PFSK-1 (cell line): ENCODE measurements at regions not wholly inside any gene's neighbourhood (a gene's known extent, or its start where the extent isn't known, plus 50 kb on each side); places are given as distances from the start of the nearest gene placed in this dataset.

Experiments
- FOXP2 ChIP-seq: optimal IDR thresholded peaks from 2 replicates; pipeline ENCODE3; 2011; ENCODE audit warnings: borderline replicate concordance, control low read depth, inconsistent platforms; ENCODE audit not compliant: insufficient read depth; ENCODE audit errors: extremely low read length, extremely low read depth
- POLR2AphosphoS5 ChIP-seq: IDR thresholded peaks from 2 replicates; pipeline ENCODE4 v1.6.1; 2012; ENCODE audit warnings: low read depth, mild to moderate bottlenecking, control low read depth, low read length, moderate library complexity
- SIN3A ChIP-seq: IDR thresholded peaks from 2 replicates; pipeline ENCODE4 v1.6.1; 2012; ENCODE audit warnings: mild to moderate bottlenecking, low read length, moderate library complexity, borderline replicate concordance; ENCODE audit not compliant: insufficient read depth
- TAF1 ChIP-seq: IDR thresholded peaks from 2 replicates; pipeline ENCODE4 v1.6.1; 2012; ENCODE audit warnings: low read length, control low read depth, borderline replicate concordance; ENCODE audit not compliant: insufficient read depth
- TF ChIP-seq, protein P1 (sequence below), 2 experiments: IDR thresholded peaks; 2 replicates each; pipeline versions ENCODE4 v1.6.1 to v1.8.0; 2011 to 2012; ENCODE audit warnings: low read depth in 2 of 2, low read length in 2 of 2, control low read depth in 1 of 2, inconsistent platforms in 1 of 2, mild to moderate bottlenecking in 1 of 2, moderate library complexity in 1 of 2; ENCODE audit not compliant: insufficient read depth in 1 of 2

DNA sequence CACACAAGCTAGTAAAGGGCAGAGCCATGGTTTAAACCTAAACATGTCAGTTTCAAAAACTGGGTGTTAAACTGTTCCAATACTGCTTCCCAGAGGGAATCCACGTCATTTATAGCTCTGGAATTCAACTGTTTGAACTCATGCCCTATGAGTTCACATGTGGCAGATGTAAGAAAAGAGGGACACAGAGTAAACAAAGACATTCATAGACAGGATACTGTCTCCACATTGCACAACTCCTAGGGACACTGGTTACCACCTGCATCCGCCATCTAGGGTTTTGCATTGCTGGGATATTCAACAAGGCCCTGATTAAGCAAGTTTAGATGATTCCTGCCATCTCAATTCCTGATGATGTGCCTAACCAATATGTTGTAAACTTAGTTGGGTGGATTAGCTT is 134.1 kb upstream of the COL8A1 start:
- TF ChIP-seq POLR2AphosphoS5, result no peak
- TF ChIP-seq, protein P1, sequence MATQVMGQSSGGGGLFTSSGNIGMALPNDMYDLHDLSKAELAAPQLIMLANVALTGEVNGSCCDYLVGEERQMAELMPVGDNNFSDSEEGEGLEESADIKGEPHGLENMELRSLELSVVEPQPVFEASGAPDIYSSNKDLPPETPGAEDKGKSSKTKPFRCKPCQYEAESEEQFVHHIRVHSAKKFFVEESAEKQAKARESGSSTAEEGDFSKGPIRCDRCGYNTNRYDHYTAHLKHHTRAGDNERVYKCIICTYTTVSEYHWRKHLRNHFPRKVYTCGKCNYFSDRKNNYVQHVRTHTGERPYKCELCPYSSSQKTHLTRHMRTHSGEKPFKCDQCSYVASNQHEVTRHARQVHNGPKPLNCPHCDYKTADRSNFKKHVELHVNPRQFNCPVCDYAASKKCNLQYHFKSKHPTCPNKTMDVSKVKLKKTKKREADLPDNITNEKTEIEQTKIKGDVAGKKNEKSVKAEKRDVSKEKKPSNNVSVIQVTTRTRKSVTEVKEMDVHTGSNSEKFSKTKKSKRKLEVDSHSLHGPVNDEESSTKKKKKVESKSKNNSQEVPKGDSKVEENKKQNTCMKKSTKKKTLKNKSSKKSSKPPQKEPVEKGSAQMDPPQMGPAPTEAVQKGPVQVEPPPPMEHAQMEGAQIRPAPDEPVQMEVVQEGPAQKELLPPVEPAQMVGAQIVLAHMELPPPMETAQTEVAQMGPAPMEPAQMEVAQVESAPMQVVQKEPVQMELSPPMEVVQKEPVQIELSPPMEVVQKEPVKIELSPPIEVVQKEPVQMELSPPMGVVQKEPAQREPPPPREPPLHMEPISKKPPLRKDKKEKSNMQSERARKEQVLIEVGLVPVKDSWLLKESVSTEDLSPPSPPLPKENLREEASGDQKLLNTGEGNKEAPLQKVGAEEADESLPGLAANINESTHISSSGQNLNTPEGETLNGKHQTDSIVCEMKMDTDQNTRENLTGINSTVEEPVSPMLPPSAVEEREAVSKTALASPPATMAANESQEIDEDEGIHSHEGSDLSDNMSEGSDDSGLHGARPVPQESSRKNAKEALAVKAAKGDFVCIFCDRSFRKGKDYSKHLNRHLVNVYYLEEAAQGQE (IDR thresholded peaks at IDR 0.05; ENCODE audit: insufficient read depth in 1 of 2, low read depth in 2 of 2, low read length in 2 of 2), result no peak
- no peak for TF ChIP-seq TAF1
- TF ChIP-seq FOXP2, result no peak
- TF ChIP-seq SIN3A, result no peak

DNA sequence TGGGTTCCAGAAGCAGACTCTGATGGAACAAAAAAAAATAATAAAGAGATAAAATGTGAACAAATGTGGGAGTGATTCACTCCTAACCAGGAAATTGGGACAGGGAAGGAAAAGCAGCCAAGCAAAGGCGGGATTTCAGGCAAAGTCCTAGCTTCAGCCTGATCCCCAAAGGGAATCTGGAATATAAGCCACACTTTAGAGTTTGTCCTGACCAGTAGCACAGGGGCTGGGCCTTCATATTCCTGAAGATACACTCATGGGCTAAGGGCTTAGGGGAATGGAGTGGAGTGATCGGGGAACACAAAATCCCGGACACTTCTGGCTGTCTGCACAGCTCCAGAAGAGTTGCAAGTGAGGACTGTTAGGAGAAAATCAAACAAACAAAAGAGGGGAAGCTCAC is 135.0 kb upstream of the COL8A1 start:
- no peak for TF ChIP-seq TAF1
- TF ChIP-seq, protein P1 (IDR thresholded peaks at IDR 0.05; ENCODE audit: insufficient read depth in 1 of 2, low read depth in 2 of 2, low read length in 2 of 2), result no peak

DNA sequence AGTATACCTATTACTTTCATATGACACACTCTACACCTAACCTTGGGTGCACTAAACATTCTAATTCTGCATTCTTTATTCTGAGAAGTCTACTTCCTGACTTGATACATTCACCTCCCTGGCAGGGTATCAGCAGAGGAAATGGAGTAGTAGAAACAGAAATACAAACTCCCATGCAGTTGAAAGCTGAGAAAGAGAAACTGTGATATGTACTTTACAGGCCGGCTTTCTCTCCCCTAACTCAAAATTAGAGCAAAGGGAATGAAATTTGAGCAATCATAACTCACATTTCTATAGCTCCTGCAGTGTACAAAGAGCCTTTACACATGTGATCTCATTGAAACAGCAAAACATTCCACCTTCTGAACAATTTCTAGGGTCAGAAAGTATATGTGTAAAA is 135.5 kb upstream of the COL8A1 start:
- TF ChIP-seq SIN3A (no peak), FOXP2 (no peak), TAF1 (no peak), POLR2AphosphoS5 (no peak)
- TF ChIP-seq, protein P1 (IDR thresholded peaks at IDR 0.05; ENCODE audit: insufficient read depth in 1 of 2, low read depth in 2 of 2, low read length in 2 of 2), result no peak

DNA sequence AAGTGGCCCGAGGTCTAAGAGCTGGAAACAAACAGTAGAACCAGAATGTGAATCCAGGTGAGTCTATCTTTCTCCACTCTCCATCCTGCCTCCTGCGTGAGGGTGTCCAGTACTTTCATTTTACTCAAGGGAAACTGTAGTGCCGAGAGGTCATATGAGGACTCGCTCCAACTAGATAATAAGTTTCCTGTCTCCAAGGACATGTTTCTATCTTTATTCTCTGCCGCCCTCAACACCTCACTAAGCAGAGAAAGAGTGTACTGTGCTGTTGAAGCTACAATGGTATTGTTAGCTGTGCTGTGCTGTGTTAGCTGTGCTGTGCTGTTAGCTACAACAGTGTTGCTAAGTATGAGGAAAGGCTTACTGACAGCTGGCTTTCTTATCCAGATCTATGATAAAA is 137.9 kb upstream of the COL8A1 start:
- TF ChIP-seq FOXP2 (no peak), SIN3A (no peak), POLR2AphosphoS5 (no peak), TAF1 (no peak)
- TF ChIP-seq, protein P1 (IDR thresholded peaks at IDR 0.05; ENCODE audit: insufficient read depth in 1 of 2, low read depth in 2 of 2, low read length in 2 of 2), result no peak

DNA sequence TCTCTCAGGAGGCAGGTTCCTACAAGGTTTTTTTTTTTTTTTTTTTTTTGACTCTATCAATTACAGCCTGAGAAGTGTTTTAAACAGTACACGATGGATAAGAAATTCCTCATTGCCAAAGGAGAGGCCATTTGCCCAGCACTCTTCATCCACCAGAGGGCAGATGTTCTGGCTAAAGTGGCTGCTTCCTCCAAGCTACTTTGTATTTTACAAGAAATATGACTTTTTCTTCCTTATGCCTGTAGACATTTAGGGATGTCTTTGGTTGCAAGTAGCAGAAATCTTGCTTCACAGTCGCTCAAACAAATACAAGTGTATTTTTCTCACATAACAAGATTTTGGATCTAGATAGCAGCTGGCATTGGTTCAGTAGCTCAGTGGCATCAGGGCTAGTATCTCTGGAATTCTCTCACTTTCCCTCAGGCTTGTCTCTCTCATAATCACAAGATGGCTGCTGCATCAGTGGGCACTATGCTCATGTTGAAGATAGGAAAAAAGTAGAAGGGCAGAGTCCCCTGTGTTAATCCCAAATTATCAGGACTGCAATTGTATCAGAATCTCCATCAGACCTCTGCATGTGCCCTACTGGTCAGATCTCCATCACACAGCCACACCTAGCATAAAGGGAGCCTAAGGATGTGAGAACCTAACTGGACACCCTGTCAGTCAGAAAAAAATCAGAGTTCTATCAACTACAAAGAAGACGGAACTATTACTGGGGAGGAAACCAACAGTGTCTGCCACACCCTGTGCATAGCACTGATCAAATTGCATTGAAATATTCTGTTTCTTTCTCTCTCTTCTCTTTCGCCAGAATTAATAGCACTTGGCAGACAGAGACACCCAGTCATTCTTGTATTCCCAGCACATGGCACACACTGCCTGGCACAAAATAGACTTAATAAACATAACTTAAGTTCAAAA is 138.9 kb upstream of the COL8A1 start:
- no peak for TF ChIP-seq FOXP2
- no peak for TF ChIP-seq POLR2AphosphoS5
- no peak for TF ChIP-seq TAF1
- TF ChIP-seq, protein P1 (IDR thresholded peaks at IDR 0.05; ENCODE audit: insufficient read depth in 1 of 2, low read depth in 2 of 2, low read length in 2 of 2), result no peak
- TF ChIP-seq SIN3A, result no peak
